HepG2 (cell line): ENCODE measurements at regions not wholly inside any gene's neighbourhood (a gene's known extent, or its start where the extent isn't known, plus 50 kb on each side); places are given as distances from the start of the nearest gene placed in this dataset.

Experiments used
- ARID3A ChIP-seq: IDR thresholded peaks from 2 replicates; pipeline ENCODE4 v1.6.1; 2012; ENCODE audit warnings: low read depth, low read length, improper control_type of control experiment
- E2F5 ChIP-seq: sonication (generic); formaldehyde crosslinking; conservative IDR thresholded peaks from 2 replicates; pipeline ENCODE4 v1.4.0; 2020; ENCODE audit warnings: missing genetic modification reagents
- ERF ChIP-seq: IDR thresholded peaks from 2 replicates; pipeline ENCODE4 v1.6.1; 2018; ENCODE audit warnings: missing biosample characterization, missing genetic modification reagents
- ETS1 ChIP-seq: sonication (generic); formaldehyde crosslinking; IDR thresholded peaks from 2 replicates; pipeline ENCODE4 v1.4.0; 2020; ENCODE audit warnings: missing genetic modification reagents
- FOXA1 ChIP-seq, 2 experiments: fragments of 450-650 bp in 1 of 2; sonication (generic) in 1 of 2; formaldehyde crosslinking in 1 of 2; IDR thresholded peaks; 2 replicates each; pipeline versions ENCODE4 v1.4.0 to v1.6.1; 2016 to 2020; ENCODE audit warnings: missing genetic modification reagents in 1 of 2
- GTF2F1 ChIP-seq: fragments of 150-350 bp; IDR thresholded peaks from 2 replicates; pipeline ENCODE4 v1.6.1; 2014; ENCODE audit warnings: low read length
- NR3C1 ChIP-seq: sonication (generic); formaldehyde crosslinking; IDR thresholded peaks from 2 replicates; pipeline ENCODE4 v1.4.0; 2020; ENCODE audit warnings: missing genetic modification reagents
- PAWR ChIP-seq: sonication (generic); formaldehyde crosslinking; IDR thresholded peaks from 2 replicates; pipeline ENCODE4 v1.4.0; 2020; ENCODE audit warnings: missing genetic modification reagents, mild to moderate bottlenecking, borderline replicate concordance
- SAFB2 ChIP-seq: sonication (generic); formaldehyde crosslinking; IDR thresholded peaks from 2 replicates; pipeline ENCODE4 v1.5.1; 2020; ENCODE audit warnings: missing genetic modification reagents, low read depth, mild to moderate bottlenecking, borderline replicate concordance
- SMAD3 ChIP-seq: sonication (generic); formaldehyde crosslinking; IDR thresholded peaks from 2 replicates; pipeline ENCODE4 v1.4.0; 2020; ENCODE audit warnings: missing genetic modification reagents
- TCF12 ChIP-seq, 2 experiments: fragments of 450-650 bp in 1 of 2; sonication (generic) in 1 of 2; formaldehyde crosslinking in 1 of 2; IDR thresholded peaks; 2 replicates each; pipeline versions ENCODE4 v1.6.1 to v1.8.0; 2017 to 2022; ENCODE audit warnings: antibody characterized with exemption in 1 of 2, mild to moderate bottlenecking in 1 of 2, missing genetic modification reagents in 1 of 2, moderate library complexity in 1 of 2
- TP53 ChIP-seq: sonication (generic); formaldehyde crosslinking; conservative IDR thresholded peaks from 2 replicates; pipeline ENCODE4 v1.4.0; 2020; ENCODE audit warnings: missing genetic modification reagents
- ZNF275 ChIP-seq: sonication (generic); formaldehyde crosslinking; IDR thresholded peaks from 2 replicates; pipeline ENCODE4 v1.8.0; 2022; ENCODE audit warnings: missing genetic modification reagents, mild to moderate bottlenecking, inconsistent platforms, borderline replicate concordance
- ZNF460 ChIP-seq: sonication (generic); formaldehyde crosslinking; IDR thresholded peaks from 2 replicates; pipeline ENCODE4 v1.5.1; 2020; ENCODE audit warnings: missing genetic modification reagents, mild to moderate bottlenecking, borderline replicate concordance

GRCh38 chr3:181252631-181253030, 263.1 kb upstream of the DNAJC19 start:
- TF ChIP-seq TCF12 (IDR thresholded peaks at IDR 0.05) (no peak), TCF12 (CRISPR knock-in tag; IDR thresholded peaks at IDR 0.05) (no peak), ARID3A (no peak), TP53 (CRISPR knock-in tag) (no peak), ZNF460 (CRISPR knock-in tag) (no peak), PAWR (no peak), ETS1 (CRISPR knock-in tag) (no peak), E2F5 (CRISPR knock-in tag) (no peak), ERF (CRISPR knock-in tag) (no peak), SAFB2 (CRISPR knock-in tag) (no peak), NR3C1 (no peak), ZNF275 (CRISPR knock-in tag) (no peak), GTF2F1 (no peak), FOXA1 (IDR thresholded peaks at IDR 0.05) (no peak), FOXA1 (CRISPR knock-in tag; IDR thresholded peaks at IDR 0.05) (no peak), SMAD3 (CRISPR knock-in tag) (no peak)
